SU-DHL-6 (cell line): ENCODE measurements at regions not wholly inside any gene's neighbourhood (a gene's known extent, or its start where the extent isn't known, plus 50 kb on each side); places are given as distances from the start of the nearest gene placed in this dataset.

Experiments used
- CTCF ChIP-seq: fragments of 200-600 bp; sonication (generic); IDR thresholded peaks from one replicate; pipeline ENCODE4 v1.5.1; 2017; ENCODE audit warnings: antibody characterized with exemption, mild to moderate bottlenecking, low read length, moderate library complexity; ENCODE audit not compliant: insufficient read depth, poor library complexity, severe bottlenecking
- EZH2phosphoT487 ChIP-seq: fragments of 200-600 bp; sonication (generic), shearing (Covaris generic); conservative IDR thresholded peaks from 2 replicates; pipeline ENCODE4 v1.6.1; 2018; ENCODE audit warnings: mild to moderate bottlenecking, antibody characterized with exemption, low read length, moderate library complexity, mixed read lengths

- no peak for TF ChIP-seq CTCF
- no peak for TF ChIP-seq EZH2phosphoT487
Observed at GRCh38 chr4:58940167-58940566, 1830.0 kb upstream of the IGFBP7 start.
